MM.1S (cell line): ENCODE measurements at regions not wholly inside any gene's neighbourhood (a gene's known extent, or its start where the extent isn't known, plus 50 kb on each side); places are given as distances from the start of the nearest gene placed in this dataset.

Source experiments
- CTCF ChIP-seq: fragments of 300-600 bp; sonication (generic); IDR thresholded peaks from 2 replicates; pipeline ENCODE4 v1.5.1; 2016; ENCODE audit warnings: antibody characterized with exemption, low read length, mixed read lengths
- EZH2 ChIP-seq: fragments of 300-600 bp; sonication (generic); optimal IDR thresholded peaks from 2 replicates; pipeline ENCODE3; 2017; ENCODE audit warnings: low read depth, mild to moderate bottlenecking, antibody characterized with exemption, low read length, mixed read lengths

GRCh38 chr9:108677776-108678175 lies 178.0 kb downstream of the ACTL7B start:
- TF ChIP-seq CTCF (no peak), EZH2 (no peak)
